Osteocyte (in vitro differentiated cells): ENCODE measurements at regions not wholly inside any gene's neighbourhood (a gene's known extent, or its start where the extent isn't known, plus 50 kb on each side); places are given as distances from the start of the nearest gene placed in this dataset.
A peak's percentile ranks its signal among the peaks of the same experiment; 100 is the strongest.
"Not testable (repeated sequence)": the region's sequence is repeated elsewhere in the genome, so short reads cannot be mapped to it uniquely, and the experiment has no call there.

Source experiments
- DNase-seq: peaks from one replicate; pipeline ENCODE4 v3.0.0; 2021; ENCODE audit warnings: mixed read lengths; ENCODE audit not compliant: unreplicated experiment; ENCODE audit errors: extremely low spot score
- H3K27ac Mint-ChIP-seq: one replicate; pipeline ENCODE4 v1.8.0; 2021; ENCODE audit warnings: mild to moderate bottlenecking, mixed read lengths; ENCODE audit not compliant: unreplicated experiment
- H3K27me3 Mint-ChIP-seq: one replicate; pipeline ENCODE4 v1.8.0; 2021; ENCODE audit warnings: mixed read lengths; ENCODE audit not compliant: unreplicated experiment
- H3K36me3 Mint-ChIP-seq: one replicate; pipeline ENCODE4 v1.8.0; 2021; ENCODE audit warnings: mixed read lengths; ENCODE audit not compliant: unreplicated experiment
- H3K4me1 Mint-ChIP-seq: one replicate; pipeline ENCODE4 v1.8.0; 2021; ENCODE audit warnings: mixed read lengths; ENCODE audit not compliant: unreplicated experiment
- H3K4me3 Mint-ChIP-seq: one replicate; pipeline ENCODE4 v1.8.0; 2021; ENCODE audit warnings: mild to moderate bottlenecking, moderate library complexity, mixed read lengths; ENCODE audit not compliant: unreplicated experiment
- H3K9me3 Mint-ChIP-seq: one replicate; pipeline ENCODE4 v1.8.0; 2021; ENCODE audit warnings: mixed read lengths; ENCODE audit not compliant: unreplicated experiment
- CTCF ChIP-seq: fragments of 200-600 bp; sonication (generic); IDR thresholded peaks from 2 replicates; pipeline ENCODE4 v1.5.0; 2021; ENCODE audit warnings: antibody characterized with exemption, mild to moderate bottlenecking, moderate library complexity

DNA sequence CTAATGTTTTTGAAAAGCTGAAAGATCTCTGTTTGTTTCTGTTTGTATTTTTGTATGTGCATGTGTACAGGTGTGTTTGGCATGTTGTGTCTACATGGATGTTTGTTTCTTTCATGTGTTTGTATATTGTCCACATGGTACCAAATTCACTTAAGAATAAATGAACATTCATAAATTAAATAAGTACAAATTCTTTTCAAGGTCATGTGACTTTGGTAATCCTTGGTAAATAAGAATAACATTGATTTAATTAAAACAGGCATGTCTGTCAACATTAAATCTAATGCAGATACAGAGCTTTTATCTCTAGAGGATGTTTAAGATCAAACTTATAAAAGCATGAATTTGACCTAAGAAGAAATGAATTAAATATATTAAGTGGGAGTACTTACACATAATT, 219.8 kb upstream of the EPHA7 start:
- H3K36me3 Mint-ChIP-seq, result peaks cover 4% of the 10 kb centered on the region
- no peak for DNase-seq
- H3K9me3 Mint-ChIP-seq, result peaks cover 19% of the 10 kb centered on the region
- no peaks in the 10 kb centered on the region for H3K27me3 Mint-ChIP-seq
- peaks cover 3% of the 10 kb centered on the region for H3K4me1 Mint-ChIP-seq
- H3K27ac Mint-ChIP-seq, result no peak overlapping the region
- no peak for TF ChIP-seq CTCF
- H3K4me3 Mint-ChIP-seq, result no peak overlapping the region

- H3K9me3 Mint-ChIP-seq, H3K36me3 Mint-ChIP-seq, DNase-seq, H3K4me1 Mint-ChIP-seq, H3K27me3 Mint-ChIP-seq: not testable (repeated sequence)
- Mint-ChIP-seq H3K27ac (peak overlapping the region; percentile 47), H3K4me3 (peak overlapping the region; percentile 78)
Measured at GRCh38 chr6:93636987-93637664, 217.8 kb upstream of the EPHA7 start.

DNA sequence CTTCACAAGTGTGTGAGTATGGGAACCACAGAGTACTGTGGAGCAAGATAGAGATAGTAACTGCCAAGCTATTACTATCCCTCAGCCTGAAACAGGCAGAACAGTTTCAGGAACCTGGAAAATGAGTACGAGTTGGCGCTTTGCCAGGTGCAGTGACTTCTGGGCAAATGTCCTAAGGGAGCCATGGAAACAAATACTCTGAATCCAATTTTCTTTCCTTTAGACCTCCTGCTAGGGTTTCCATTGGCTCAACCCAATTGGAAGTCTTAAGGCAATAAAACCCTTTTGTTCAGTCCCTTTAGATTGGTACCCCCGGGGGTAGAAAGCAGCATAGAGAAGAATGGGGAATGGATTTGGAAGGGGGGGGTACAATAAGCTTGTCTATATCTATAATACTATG, 205.0 kb upstream of the EPHA7 start:
- H3K4me1 Mint-ChIP-seq, result no peaks in the 10 kb centered on the region
- no peak overlapping the region for H3K27ac Mint-ChIP-seq
- H3K27me3 Mint-ChIP-seq, result no peaks in the 10 kb centered on the region
- no peak for TF ChIP-seq CTCF
- no peak for DNase-seq
- H3K4me3 Mint-ChIP-seq, result no peak overlapping the region
- H3K9me3 Mint-ChIP-seq, result no peaks in the 10 kb centered on the region
- no peaks in the 10 kb centered on the region for H3K36me3 Mint-ChIP-seq

- no peak overlapping the region for H3K4me3 Mint-ChIP-seq
- H3K36me3 Mint-ChIP-seq, result no peaks in the 10 kb centered on the region
- DNase-seq, result no peak
- no peak overlapping the region for H3K27ac Mint-ChIP-seq
- H3K4me1 Mint-ChIP-seq, result no peaks in the 10 kb centered on the region
- peaks cover 4% of the 10 kb centered on the region for H3K9me3 Mint-ChIP-seq
- H3K27me3 Mint-ChIP-seq, result no peaks in the 10 kb centered on the region
- TF ChIP-seq CTCF, result no peak
Measured at GRCh38 chr6:93621442-93621841, 202.1 kb upstream of the EPHA7 start.

GRCh38 chr6:93604951-93605350, 185.6 kb upstream of the EPHA7 start:
- Mint-ChIP-seq H3K27ac (no peak overlapping the region), H3K9me3 (peaks cover 1% of the 10 kb centered on the region), H3K4me3 (no peak overlapping the region), H3K27me3 (no peaks in the 10 kb centered on the region), H3K36me3 (no peaks in the 10 kb centered on the region), H3K4me1 (no peaks in the 10 kb centered on the region)
- DNase-seq, result no peak
- no peak for TF ChIP-seq CTCF

DNA sequence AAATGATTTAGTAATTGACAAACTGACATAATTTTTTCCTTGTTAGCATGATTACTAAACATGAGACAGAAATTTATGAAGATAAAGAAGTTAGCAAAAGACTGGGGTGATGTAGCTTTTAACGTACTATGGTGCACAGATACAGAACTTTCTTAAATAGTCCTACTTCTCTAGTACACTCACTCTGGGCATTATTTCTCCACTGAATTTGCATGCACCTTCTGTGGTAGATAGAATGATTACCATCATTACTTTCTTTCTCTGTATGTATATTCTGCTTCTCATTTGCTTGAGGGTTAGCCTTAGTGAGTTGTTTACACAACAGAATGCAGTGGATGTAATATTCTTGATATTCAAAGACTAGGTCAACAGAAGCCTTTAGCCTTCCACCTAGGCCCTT, 173.1 kb upstream of the EPHA7 start:
- Mint-ChIP-seq H3K4me3 (no peak overlapping the region), H3K27ac (no peak overlapping the region), H3K36me3 (no peaks in the 10 kb centered on the region), H3K9me3 (peaks cover 10% of the 10 kb centered on the region), H3K27me3 (no peaks in the 10 kb centered on the region), H3K4me1 (no peaks in the 10 kb centered on the region)
- no peak for DNase-seq
- TF ChIP-seq CTCF, result no peak
